CD14-positive monocyte (primary cell): ENCODE measurements at regions not wholly inside any gene's neighbourhood (a gene's known extent, or its start where the extent isn't known, plus 50 kb on each side); places are given as distances from the start of the nearest gene placed in this dataset.
A peak's percentile ranks its signal among the peaks of the same experiment; 100 is the strongest.

Experiments used
- DNase-seq, 3 donors: peaks; one replicate each; pipeline ENCODE4 v3.0.0-alpha.2; 2011 to 2022
- H2AFZ ChIP-seq: 2 replicates; pipeline ENCODE4 v1.6.0; 2012; ENCODE audit warnings: mild to moderate bottlenecking, low read depth, low read length, inconsistent platforms; ENCODE audit not compliant: insufficient read depth, poor library complexity, severe bottlenecking
- H3K27ac ChIP-seq, 2 donors: 1 replicate in 1 of 2; 2 replicates in 1 of 2; pipeline ENCODE4 v1.5.1; 2012 to 2013; ENCODE audit warnings: low read length in 2 of 2, control low read depth in 1 of 2, inconsistent platforms in 1 of 2, low read depth in 1 of 2, mild to moderate bottlenecking in 1 of 2
- H3K27me3 ChIP-seq, 2 donors: one replicate each; pipeline versions ENCODE4 v1.6.0 to v1.6.1; 2011 to 2013; ENCODE audit warnings: low read length in 2 of 2; ENCODE audit not compliant: control insufficient read depth in 2 of 2, insufficient read depth in 2 of 2
- H3K36me3 ChIP-seq, 2 donors: replicated peaks in 1 of 2; 1 replicate in 1 of 2; 2 replicates in 1 of 2; pipeline versions ENCODE4 v1.5.1 to v1.6.1; 2012 to 2013; ENCODE audit warnings: low read length in 2 of 2, control low read depth in 1 of 2, inconsistent platforms in 1 of 2, mild to moderate bottlenecking in 1 of 2; ENCODE audit not compliant: insufficient read depth in 2 of 2, control insufficient read depth in 1 of 2
- H3K4me1 ChIP-seq, 2 donors: 1 replicate in 1 of 2; 2 replicates in 1 of 2; pipeline versions ENCODE4 v1.5.1 to v1.6.1; 2012 to 2013; ENCODE audit warnings: low read length in 2 of 2, control low read depth in 1 of 2, inconsistent platforms in 1 of 2, mild to moderate bottlenecking in 1 of 2, moderate library complexity in 1 of 2; ENCODE audit not compliant: insufficient read depth in 2 of 2, control insufficient read depth in 1 of 2
- H3K4me2 ChIP-seq: replicated peaks from 2 replicates; pipeline ENCODE3; 2012; ENCODE audit warnings: low read length, moderate library complexity, mild to moderate bottlenecking; ENCODE audit not compliant: poor library complexity, severe bottlenecking; ENCODE audit errors: extremely low read depth
- H3K4me3 ChIP-seq, 3 experiments: fragments of 200-600 bp in 1 of 3; sonication (generic) in 1 of 3; replicated peaks in 1 of 3; 1 replicate in 2 of 3; 2 replicates in 1 of 3; pipeline ENCODE4 v1.5.1; 2011 to 2013; ENCODE audit warnings: low read length in 3 of 3, mild to moderate bottlenecking in 3 of 3, control low read depth in 2 of 3, low read depth in 2 of 3, inconsistent platforms in 1 of 3, moderate library complexity in 1 of 3
- H3K79me2 ChIP-seq: 2 replicates; pipeline ENCODE4 v1.6.0; 2012; ENCODE audit warnings: mild to moderate bottlenecking, control low read depth, inconsistent platforms, low read length, moderate library complexity; ENCODE audit not compliant: insufficient read depth
- H3K9ac ChIP-seq: 2 replicates; pipeline ENCODE4 v1.6.0; 2017; ENCODE audit warnings: low read length, mild to moderate bottlenecking; ENCODE audit not compliant: insufficient read depth, poor library complexity, severe bottlenecking
- H3K9me3 ChIP-seq, 2 donors: replicated peaks in 1 of 2; 1 replicate in 1 of 2; 2 replicates in 1 of 2; pipeline versions ENCODE4 v1.5.1 to v1.6.1; 2012 to 2013; ENCODE audit warnings: low read length in 2 of 2, control low read depth in 1 of 2; ENCODE audit not compliant: control insufficient read depth in 1 of 2, insufficient read depth in 1 of 2
- H4K20me1 ChIP-seq: 2 replicates; pipeline ENCODE4 v1.6.0; 2012; ENCODE audit warnings: mild to moderate bottlenecking, low read length, control low read depth, moderate library complexity; ENCODE audit not compliant: insufficient read depth
- H3K27ac Mint-ChIP-seq, 7 donors: one replicate each; pipeline ENCODE4 v1.8.0; 2020; ENCODE audit warnings: mild to moderate bottlenecking in 7 of 7, mixed read lengths in 7 of 7, moderate library complexity in 6 of 7, inconsistent platforms in 2 of 7
- H3K27me3 Mint-ChIP-seq, 3 donors: one replicate each; pipeline ENCODE4 v1.8.0; 2021 to 2022; ENCODE audit warnings: low read depth in 3 of 3, mild to moderate bottlenecking in 3 of 3, mixed read lengths in 3 of 3, moderate library complexity in 3 of 3, inconsistent platforms in 1 of 3
- H3K36me3 Mint-ChIP-seq, 2 donors: one replicate each; pipeline ENCODE4 v1.8.0; 2020; ENCODE audit warnings: mixed read lengths in 2 of 2, inconsistent platforms in 1 of 2, mild to moderate bottlenecking in 1 of 2
- H3K4me1 Mint-ChIP-seq: one replicate; pipeline ENCODE4 v1.8.0; 2020; ENCODE audit warnings: mild to moderate bottlenecking, mixed read lengths
- H3K4me3 Mint-ChIP-seq, 2 donors: one replicate each; pipeline ENCODE4 v1.8.0; 2020; ENCODE audit warnings: mild to moderate bottlenecking in 2 of 2, mixed read lengths in 2 of 2, moderate library complexity in 1 of 2
- H3K9me3 Mint-ChIP-seq, 7 donors: one replicate each; pipeline ENCODE4 v1.8.0; 2020 to 2022; ENCODE audit warnings: mixed read lengths in 7 of 7, mild to moderate bottlenecking in 6 of 7, moderate library complexity in 6 of 7, inconsistent platforms in 2 of 7
- WGBS: methylation state at CpG from one replicate; pipeline ENCODE4 v1.1.5; 2013; ENCODE audit warnings: missing lambda C conversion rate; ENCODE audit not compliant: insufficient coverage; 5-methylcytosine and 5-hydroxymethylcytosine counted together
- intact Hi-C, 2 donors: fragments of 100-400 bp; cut with micrococcal nuclease; formaldehyde crosslinking; loops; one replicate each; pipeline versions ENCODE4 v1.15.0 to v1.15.1; 2023
- TF ChIP-seq, protein P1 (sequence below): fragments of 200-600 bp; IDR thresholded peaks from one replicate; pipeline ENCODE4 v1.8.0; 2022; ENCODE audit warnings: antibody characterized with exemption, mild to moderate bottlenecking

DNA sequence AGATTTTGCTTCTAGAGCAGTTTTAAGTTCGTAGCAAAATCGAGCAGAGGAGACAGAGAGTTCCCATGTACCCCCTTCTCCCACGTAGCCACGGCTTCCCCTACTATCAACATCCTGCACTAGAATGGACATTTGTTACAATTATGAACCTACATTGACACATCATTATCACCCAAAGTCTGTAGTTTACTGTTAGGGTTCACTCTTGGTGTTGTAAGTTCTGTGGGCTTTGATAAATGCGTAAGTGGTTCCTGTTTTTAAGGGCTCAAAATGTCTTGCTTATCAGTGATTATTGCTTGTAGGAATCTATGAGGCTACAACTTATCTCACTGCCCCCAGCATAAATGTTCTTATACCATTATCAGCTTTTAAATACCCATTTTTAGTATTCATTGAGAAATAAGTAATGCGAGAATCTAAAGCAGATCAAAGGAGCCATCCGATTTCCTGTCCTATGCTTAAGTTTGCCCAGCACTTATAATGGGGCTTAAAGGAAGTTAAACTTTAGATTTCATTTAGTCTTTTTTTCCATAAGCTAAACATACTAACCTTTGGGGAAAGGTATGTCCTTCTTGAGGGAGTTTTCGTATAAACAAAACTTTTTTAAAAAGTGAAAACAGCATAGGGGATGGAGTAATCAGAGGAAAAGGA is 118.7 kb downstream of the HAUS1 start:
- DNase-seq: peak; percentile 18 to 39 (median 38)
- Histone ChIP-seq H3K27me3 (no peaks in the 10 kb centered on the region), H2AFZ (no peak overlapping the region), H3K79me2 (peaks cover 75% of the 10 kb centered on the region), H3K9ac (peak overlapping the region; percentile 4), H3K4me2 (peak overlapping the region; percentile 53), H3K36me3 (peaks cover 18 to 32% of the 10 kb centered on the region in 2 donors), H3K4me1 (peaks cover 17 to 21% of the 10 kb centered on the region in 2 donors), H3K4me3 (peak overlapping the region in 2 of 3 experiments; percentile 0 to 43), H3K9me3 (no peaks in the 10 kb centered on the region), H3K27ac (peak overlapping the region in 1 of 2 donors; percentile 77), H4K20me1 (peaks cover 69% of the 10 kb centered on the region)
- no peaks in the 10 kb centered on the region for H3K9me3 Mint-ChIP-seq
- intact Hi-C loops: no loop called here
- peaks cover 27 to 39% of the 10 kb centered on the region in 2 donors for H3K36me3 Mint-ChIP-seq
- no peaks in the 10 kb centered on the region for H3K27me3 Mint-ChIP-seq
- peaks cover 29% of the 10 kb centered on the region for H3K4me1 Mint-ChIP-seq
- 0% methylated on average over 1 of the region's 8 CpGs for WGBS
- TF ChIP-seq, protein P1, sequence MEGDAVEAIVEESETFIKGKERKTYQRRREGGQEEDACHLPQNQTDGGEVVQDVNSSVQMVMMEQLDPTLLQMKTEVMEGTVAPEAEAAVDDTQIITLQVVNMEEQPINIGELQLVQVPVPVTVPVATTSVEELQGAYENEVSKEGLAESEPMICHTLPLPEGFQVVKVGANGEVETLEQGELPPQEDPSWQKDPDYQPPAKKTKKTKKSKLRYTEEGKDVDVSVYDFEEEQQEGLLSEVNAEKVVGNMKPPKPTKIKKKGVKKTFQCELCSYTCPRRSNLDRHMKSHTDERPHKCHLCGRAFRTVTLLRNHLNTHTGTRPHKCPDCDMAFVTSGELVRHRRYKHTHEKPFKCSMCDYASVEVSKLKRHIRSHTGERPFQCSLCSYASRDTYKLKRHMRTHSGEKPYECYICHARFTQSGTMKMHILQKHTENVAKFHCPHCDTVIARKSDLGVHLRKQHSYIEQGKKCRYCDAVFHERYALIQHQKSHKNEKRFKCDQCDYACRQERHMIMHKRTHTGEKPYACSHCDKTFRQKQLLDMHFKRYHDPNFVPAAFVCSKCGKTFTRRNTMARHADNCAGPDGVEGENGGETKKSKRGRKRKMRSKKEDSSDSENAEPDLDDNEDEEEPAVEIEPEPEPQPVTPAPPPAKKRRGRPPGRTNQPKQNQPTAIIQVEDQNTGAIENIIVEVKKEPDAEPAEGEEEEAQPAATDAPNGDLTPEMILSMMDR: no peak
- peak overlapping the region; percentile 11 to 56 for H3K4me3 Mint-ChIP-seq
- peak overlapping the region; percentile 54 to 81 (median 69) for H3K27ac Mint-ChIP-seq

DNA sequence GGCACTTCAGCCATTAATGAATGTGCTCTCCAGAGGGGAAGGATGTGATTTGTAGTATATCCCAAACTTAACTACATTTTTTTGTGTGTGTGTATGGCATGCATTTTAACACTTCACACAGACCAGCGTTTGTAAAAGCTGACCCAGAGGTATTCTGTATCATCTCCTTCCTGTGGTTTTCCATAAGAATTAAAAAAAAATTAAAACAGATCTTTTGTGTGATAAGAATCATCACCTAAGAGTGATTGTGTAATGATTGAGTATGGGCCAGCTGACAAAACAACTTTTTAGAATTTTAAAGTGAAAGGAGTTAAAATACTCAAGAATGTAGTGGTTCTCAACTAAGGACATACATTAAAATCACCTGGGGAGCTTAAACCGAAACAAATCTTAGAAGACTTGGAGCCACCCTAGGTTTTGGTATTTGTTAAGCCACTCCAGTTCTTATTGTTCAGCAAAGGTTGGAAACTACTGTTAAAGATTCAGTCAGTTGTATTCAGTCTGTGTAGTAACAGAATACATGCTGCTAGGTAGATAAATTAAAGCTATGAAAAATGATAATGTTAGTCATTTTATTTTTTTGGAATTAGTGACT is 120.1 kb downstream of the HAUS1 start:
- Histone ChIP-seq H3K36me3 (peaks cover 5 to 19% of the 10 kb centered on the region in 2 donors), H3K27ac (no peak overlapping the region), H3K27me3 (no peaks in the 10 kb centered on the region), H4K20me1 (peaks cover 58% of the 10 kb centered on the region), H3K79me2 (peaks cover 72% of the 10 kb centered on the region), H2AFZ (no peak overlapping the region), H3K4me2 (no peak overlapping the region), H3K9ac (no peak overlapping the region), H3K4me1 (peaks cover 17 to 21% of the 10 kb centered on the region in 2 donors), H3K4me3 (no peak overlapping the region), H3K9me3 (no peaks in the 10 kb centered on the region)
- peaks cover 15 to 35% of the 10 kb centered on the region in 2 donors for H3K36me3 Mint-ChIP-seq
- TF ChIP-seq, protein P1: no peak
- H3K27me3 Mint-ChIP-seq: no peaks in the 10 kb centered on the region
- no peak overlapping the region for H3K27ac Mint-ChIP-seq
- H3K4me1 Mint-ChIP-seq: peaks cover 29% of the 10 kb centered on the region
- intact Hi-C loops: no loop called here
- no CpG with 5 or more reads among the region's 2 CpGs for WGBS
- H3K9me3 Mint-ChIP-seq: no peaks in the 10 kb centered on the region
- no peak for DNase-seq
- no peak overlapping the region for H3K4me3 Mint-ChIP-seq
